ENCODE measurements at regions not wholly inside any gene's neighbourhood (a gene's known extent, or its start where the extent isn't known, plus 50 kb on each side); places are given as distances from the start of the nearest gene placed in this dataset.
"Not testable (repeated sequence)": the region's sequence is repeated elsewhere in the genome, so short reads cannot be mapped to it uniquely, and the experiment has no call there.

DNA sequence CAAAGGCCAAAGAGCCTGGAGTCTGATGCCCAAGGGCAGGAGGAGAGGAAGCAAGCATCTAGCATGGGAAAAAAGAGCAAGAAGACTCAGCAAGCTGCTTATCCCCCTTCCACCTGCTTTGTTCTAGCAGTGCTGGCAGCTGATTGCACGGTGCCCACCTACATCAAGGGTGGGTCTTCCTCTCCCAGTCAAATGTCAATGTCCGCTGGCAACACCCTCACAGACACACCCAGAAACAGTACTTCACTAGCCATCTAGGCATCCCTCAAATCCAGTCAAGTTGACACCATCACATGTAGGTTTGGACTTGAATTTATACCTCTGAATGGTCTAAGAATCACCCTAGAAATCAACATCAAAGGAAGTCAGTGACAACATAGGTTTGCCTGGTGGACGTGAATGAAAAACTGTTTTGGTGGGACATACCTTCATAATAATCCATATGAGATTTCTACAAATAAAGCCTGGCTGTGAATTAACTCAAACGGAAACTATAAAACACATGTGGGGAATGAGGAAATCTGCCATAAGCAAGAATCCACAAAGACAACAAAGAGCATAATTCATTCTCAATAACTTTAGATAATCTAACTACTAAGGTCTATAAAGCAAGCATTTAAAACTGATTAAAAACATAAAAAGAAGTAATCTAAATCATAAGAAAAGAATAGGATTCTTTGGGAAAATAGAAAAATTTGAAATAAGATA is 185.8 kb upstream of the JADE1 start:
- Histone ChIP-seq H3K4me1 (ENCODE audit: control insufficient read depth in 2 of 2, insufficient read depth in 2 of 2, low read length in 2 of 2) (no peaks in the 10 kb centered on the region), H3K79me2 (ENCODE audit: control insufficient read depth, insufficient read depth, low read length) (no peaks in the 10 kb centered on the region), H3K36me3 (replicated peaks in 1 of 2; ENCODE audit: control extremely low read depth in 1 of 2, control insufficient read depth in 1 of 2, extremely low read depth in 1 of 2, insufficient read depth in 2 of 2, low read length in 1 of 2) (no peaks in the 10 kb centered on the region), H3K9ac (ENCODE audit: low read length) (no peak overlapping the region), H3K4me3 (ENCODE audit: control extremely low read depth in 1 of 5, extremely low read depth in 1 of 5, insufficient read depth in 1 of 5, low read depth in 2 of 5, low read length in 4 of 5) (no peak overlapping the region), H4K20me1 (ENCODE audit: control insufficient read depth, insufficient read depth, low read length, poor library complexity, severe bottlenecking) (no peaks in the 10 kb centered on the region), H3K4me2 (replicated peaks; ENCODE audit: low read depth, low read length, poor library complexity, severe bottlenecking) (no peak overlapping the region), H3K9me3 (ENCODE audit: control extremely low read depth in 1 of 3, control insufficient read depth in 2 of 3, insufficient read depth in 1 of 3, low read length in 2 of 3) (peaks cover 0 to 8% (median 0%) of the 10 kb centered on the region in 3 donors), H3K27ac (ENCODE audit: low read length in 2 of 2) (no peak overlapping the region), H2AFZ (ENCODE audit: insufficient read depth, low read depth, low read length, poor library complexity, severe bottlenecking) (no peak overlapping the region), H3K27me3 (replicated peaks in 1 of 4; ENCODE audit: control extremely low read depth in 1 of 4, control insufficient read depth in 3 of 4, insufficient read depth in 4 of 4, low read length in 3 of 4) (no peaks in the 10 kb centered on the region)
- H3K27ac Mint-ChIP-seq = no peak overlapping the region
- no peak for DNase-seq
- no peaks in the 10 kb centered on the region for H3K9me3 Mint-ChIP-seq (ENCODE audit: insufficient read depth)
- ChIA-PET CTCF (no interaction called here), POLR2A (no interaction called here)
- no peak overlapping the region for H3K4me3 Mint-ChIP-seq
- 100% methylated on average over 2 of the region's 4 CpGs for WGBS (ENCODE audit: insufficient coverage)
- intact Hi-C loops (cut with micrococcal nuclease) = no loop called here
- H3K4me1 Mint-ChIP-seq = no peaks in the 10 kb centered on the region
- no peak for ATAC-seq (ENCODE audit: low read depth)
- TF ChIP-seq, protein P1, sequence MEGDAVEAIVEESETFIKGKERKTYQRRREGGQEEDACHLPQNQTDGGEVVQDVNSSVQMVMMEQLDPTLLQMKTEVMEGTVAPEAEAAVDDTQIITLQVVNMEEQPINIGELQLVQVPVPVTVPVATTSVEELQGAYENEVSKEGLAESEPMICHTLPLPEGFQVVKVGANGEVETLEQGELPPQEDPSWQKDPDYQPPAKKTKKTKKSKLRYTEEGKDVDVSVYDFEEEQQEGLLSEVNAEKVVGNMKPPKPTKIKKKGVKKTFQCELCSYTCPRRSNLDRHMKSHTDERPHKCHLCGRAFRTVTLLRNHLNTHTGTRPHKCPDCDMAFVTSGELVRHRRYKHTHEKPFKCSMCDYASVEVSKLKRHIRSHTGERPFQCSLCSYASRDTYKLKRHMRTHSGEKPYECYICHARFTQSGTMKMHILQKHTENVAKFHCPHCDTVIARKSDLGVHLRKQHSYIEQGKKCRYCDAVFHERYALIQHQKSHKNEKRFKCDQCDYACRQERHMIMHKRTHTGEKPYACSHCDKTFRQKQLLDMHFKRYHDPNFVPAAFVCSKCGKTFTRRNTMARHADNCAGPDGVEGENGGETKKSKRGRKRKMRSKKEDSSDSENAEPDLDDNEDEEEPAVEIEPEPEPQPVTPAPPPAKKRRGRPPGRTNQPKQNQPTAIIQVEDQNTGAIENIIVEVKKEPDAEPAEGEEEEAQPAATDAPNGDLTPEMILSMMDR (IDR thresholded peaks at IDR 0.05) = no peak
- TF ChIP-seq EZH2 (IDR thresholded peaks at IDR 0.05; ENCODE audit: borderline replicate concordance, insufficient read depth, low read depth, low read length, poor library complexity, severe bottlenecking) = no peak
- H3K27me3 Mint-ChIP-seq = peaks cover 3% of the 10 kb centered on the region

DNA sequence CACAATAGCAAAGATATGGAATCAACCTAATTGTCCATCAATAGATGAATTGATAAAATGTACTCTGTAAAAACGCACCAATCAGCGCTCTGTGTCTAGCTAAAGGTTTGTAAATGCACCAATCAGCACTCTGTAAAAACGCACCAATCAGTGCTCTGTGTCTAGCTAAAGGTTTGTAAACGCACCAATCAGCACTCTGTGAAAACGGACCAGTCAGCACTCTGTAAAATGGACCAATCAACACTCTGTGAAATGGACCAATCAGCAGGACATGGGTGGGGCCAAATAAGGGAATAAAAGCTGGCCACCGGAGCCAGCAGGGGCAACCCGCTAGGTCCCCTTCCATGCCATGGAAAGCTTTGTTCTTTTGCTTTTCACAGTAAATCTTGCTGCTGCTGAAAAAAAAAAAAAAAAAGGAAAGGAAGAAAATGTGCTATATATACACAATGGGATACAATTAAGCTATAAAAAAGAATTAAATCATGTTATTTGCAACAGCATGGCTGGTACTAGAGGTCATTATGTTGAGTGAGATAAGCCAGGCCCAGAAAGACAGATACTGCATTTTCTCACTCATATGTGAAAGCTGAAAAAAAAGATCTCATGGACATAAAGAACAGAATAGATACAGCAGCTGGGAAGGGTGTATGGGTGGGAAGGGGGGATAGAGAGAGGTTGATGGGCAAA is 189.1 kb upstream of the JADE1 start:
- H3K9me3 Mint-ChIP-seq (ENCODE audit: insufficient read depth); H3K79me2 ChIP-seq (ENCODE audit: control insufficient read depth, insufficient read depth, low read length); H3K27ac Mint-ChIP-seq; H3K4me3 Mint-ChIP-seq; DNase-seq; H3K27me3 ChIP-seq (replicated peaks in 1 of 4; ENCODE audit: control extremely low read depth in 1 of 4, control insufficient read depth in 3 of 4, insufficient read depth in 4 of 4, low read length in 3 of 4); H3K4me3 ChIP-seq (ENCODE audit: control extremely low read depth in 1 of 5, extremely low read depth in 1 of 5, insufficient read depth in 1 of 5, low read depth in 2 of 5, low read length in 4 of 5); H4K20me1 ChIP-seq (ENCODE audit: control insufficient read depth, insufficient read depth, low read length, poor library complexity, severe bottlenecking); CTCF ChIA-PET; H3K4me1 ChIP-seq (ENCODE audit: control insufficient read depth in 2 of 2, insufficient read depth in 2 of 2, low read length in 2 of 2); POLR2A ChIA-PET; H3K9me3 ChIP-seq (ENCODE audit: control extremely low read depth in 1 of 3, control insufficient read depth in 2 of 3, insufficient read depth in 1 of 3, low read length in 2 of 3); H3K4me2 ChIP-seq (replicated peaks; ENCODE audit: low read depth, low read length, poor library complexity, severe bottlenecking); H3K27ac ChIP-seq (ENCODE audit: low read length in 2 of 2); H3K4me1 Mint-ChIP-seq; H3K36me3 ChIP-seq (replicated peaks in 1 of 2; ENCODE audit: control extremely low read depth in 1 of 2, control insufficient read depth in 1 of 2, extremely low read depth in 1 of 2, insufficient read depth in 2 of 2, low read length in 1 of 2); H2AFZ ChIP-seq (ENCODE audit: insufficient read depth, low read depth, low read length, poor library complexity, severe bottlenecking); H3K9ac ChIP-seq (ENCODE audit: low read length); H3K27me3 Mint-ChIP-seq; ATAC-seq (ENCODE audit: low read depth); intact Hi-C loops (cut with micrococcal nuclease): not testable (repeated sequence)
- no CpG with 5 or more reads among the region's 7 CpGs for WGBS (ENCODE audit: insufficient coverage)
